HG02759 (cell line): ENCODE measurements at regions not wholly inside any gene's neighbourhood (a gene's known extent, or its start where the extent isn't known, plus 50 kb on each side); places are given as distances from the start of the nearest gene placed in this dataset.
A peak's percentile ranks its signal among the peaks of the same experiment; 100 is the strongest.

Experiments used
- ATAC-seq: cut with Tn5 transposase; IDR thresholded peaks from one replicate; pipeline ENCODE4 v1.9.1; 2021; ENCODE audit warnings: mild to moderate bottlenecking, moderate library complexity; ENCODE audit not compliant: unreplicated experiment

DNA sequence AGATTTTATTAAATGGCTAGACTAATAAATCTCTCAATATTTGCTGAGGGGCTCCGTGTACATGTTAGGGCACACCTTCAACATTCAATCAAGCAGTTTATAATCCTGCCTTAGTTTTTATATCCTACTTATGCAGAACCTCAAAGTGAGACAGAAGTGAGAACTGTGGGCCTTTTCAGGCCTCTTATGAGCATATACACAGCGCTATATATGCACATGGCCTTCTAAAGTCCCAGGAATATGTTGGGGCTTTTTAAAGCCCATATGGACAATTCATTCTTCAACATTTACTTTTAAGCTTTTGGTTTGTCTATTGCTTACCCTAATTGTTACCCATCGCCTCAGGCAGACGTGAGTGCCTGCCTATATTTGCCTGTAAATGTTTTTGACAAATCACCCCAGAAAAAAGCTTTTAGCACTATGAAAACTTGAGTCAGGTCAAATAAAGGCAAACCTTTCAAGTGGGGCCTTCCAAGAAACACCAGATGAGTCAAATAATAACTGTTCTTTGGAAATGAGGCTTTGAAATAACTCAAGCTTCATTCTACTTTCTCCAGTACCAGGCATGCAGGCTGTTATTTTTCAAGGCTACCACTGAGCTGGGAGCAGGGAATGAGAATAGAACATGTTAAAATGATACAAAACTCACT, 58.2 kb downstream of the ESM1 start:
- ATAC-seq: no peak

DNA sequence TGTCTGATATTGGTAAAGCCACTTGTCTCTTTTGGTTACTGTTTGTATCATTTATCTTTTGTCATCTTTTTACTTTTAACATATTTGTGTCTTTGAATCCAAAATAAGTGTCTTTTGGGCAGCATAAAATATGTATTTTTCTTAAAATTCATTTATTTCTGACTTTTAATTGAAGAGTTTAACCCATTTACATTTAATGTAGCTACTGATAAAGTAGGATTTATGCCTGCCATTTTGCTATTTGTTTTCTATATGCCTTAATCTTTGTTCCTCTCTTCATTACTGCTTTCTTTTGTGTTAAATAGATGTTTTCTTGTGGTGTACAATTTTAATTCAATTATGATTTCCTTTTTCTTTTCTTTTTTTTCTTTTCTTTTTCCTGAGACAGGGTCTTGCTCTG, 60.9 kb downstream of the ESM1 start:
- ATAC-seq: no peak

DNA sequence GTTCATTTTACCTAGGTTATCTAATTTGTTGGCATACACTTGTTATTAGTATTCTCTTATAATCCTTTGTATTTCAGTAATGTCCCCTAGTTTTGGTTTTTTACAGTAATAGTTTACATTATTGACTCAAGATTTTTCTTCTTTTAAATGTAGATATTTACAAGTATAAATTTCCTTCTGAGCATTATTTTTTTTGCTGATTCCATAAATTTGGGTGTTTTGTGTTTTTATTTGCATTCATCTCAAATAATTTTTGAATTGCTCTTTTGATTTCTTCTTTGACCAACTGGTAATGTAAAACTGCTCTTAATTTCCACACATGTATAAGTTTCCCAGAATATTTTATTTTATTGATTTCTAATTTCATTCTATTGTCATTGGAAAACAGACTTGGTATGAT, 68.1 kb downstream of the ESM1 start:
- no peak for ATAC-seq

DNA sequence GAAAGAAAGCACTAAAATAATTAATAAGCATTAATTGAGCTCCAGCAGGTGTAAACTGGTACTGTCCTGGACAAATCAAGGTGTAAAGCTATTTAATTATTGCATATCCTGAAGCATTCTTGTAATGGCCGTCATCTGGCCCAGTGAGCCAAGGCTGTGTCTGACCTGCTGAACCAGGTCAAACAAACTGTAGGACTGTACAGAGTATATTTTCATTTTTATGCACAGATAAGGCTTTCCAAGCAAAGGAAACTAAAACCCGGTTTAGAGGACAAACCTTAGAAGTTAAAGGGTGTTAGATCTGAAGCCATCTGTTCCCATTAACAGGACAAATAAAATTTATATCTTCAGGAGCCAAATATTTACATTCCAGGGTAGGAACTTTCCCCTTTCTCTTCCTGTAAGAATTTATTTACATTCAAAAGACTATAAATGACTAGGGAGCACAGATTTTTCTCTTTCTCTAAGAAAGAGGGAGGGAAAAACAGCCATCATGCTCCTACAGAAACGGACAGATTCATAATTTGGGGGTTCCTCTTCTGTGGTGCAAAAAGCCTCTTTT, 69.8 kb downstream of the ESM1 start:
- no peak for ATAC-seq

DNA sequence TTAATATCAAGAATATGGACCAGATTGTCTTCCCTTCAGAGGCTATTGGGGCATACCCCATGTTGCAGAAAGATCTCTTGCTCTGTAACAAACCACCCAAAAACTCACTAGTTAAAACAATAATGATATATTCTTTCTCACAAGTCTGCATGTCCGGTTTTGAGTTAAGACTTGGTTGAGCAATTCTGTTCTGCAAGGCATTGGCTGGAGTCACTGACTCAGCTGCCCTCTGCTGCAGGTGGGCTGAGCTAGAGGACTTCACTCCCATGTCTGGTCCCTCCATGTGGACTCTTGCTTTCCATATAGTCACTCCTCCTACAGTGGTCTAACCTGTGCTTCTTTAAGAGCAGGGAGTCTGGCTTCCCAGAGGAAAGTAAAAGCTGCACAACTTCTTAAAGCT, 73.4 kb downstream of the ESM1 start:
- no peak for ATAC-seq

DNA sequence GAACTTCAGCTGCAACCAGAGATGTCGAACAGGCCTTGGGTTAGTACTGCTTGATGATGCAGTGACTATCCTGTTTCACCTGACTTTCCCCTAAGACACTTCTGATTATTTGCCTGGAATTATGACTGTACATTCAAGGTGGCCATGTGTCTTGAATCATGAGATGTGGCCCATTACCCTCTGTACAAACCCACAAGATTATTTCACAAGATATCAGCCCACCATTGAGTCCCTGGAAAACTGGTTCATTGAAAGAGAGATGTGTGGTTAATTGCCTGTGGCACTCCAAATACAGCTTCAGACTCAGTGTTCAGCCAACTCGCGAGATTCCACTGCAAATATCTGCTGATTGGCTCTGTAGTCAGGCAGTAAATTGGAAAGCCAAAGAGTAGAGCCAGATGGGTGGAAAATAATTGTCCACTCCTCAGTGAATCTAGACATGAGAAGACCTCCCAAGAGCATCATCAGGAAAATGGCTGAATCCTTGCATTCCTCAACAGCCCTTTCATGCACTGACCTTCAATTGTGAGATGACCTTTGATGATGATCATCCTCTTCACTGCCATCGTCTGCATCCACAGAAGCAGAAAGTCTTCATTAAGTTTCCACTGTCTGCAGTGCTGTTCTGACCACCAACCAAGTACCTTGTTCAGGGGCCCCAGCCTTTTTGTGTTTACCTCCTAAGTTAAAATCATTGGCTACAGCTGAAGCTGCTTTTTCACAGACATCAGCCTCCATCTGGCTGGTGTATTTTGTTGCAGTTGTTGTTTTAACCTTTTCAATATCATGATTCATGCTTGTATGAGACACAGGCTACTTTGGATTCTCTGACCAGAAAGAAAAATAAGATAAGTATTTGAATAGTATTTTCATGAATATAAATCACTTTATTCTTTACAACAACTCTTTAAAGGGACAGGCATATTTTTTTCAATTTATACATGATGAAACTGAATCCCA, 75.2 kb downstream of the ESM1 start:
- ATAC-seq: no peak

DNA sequence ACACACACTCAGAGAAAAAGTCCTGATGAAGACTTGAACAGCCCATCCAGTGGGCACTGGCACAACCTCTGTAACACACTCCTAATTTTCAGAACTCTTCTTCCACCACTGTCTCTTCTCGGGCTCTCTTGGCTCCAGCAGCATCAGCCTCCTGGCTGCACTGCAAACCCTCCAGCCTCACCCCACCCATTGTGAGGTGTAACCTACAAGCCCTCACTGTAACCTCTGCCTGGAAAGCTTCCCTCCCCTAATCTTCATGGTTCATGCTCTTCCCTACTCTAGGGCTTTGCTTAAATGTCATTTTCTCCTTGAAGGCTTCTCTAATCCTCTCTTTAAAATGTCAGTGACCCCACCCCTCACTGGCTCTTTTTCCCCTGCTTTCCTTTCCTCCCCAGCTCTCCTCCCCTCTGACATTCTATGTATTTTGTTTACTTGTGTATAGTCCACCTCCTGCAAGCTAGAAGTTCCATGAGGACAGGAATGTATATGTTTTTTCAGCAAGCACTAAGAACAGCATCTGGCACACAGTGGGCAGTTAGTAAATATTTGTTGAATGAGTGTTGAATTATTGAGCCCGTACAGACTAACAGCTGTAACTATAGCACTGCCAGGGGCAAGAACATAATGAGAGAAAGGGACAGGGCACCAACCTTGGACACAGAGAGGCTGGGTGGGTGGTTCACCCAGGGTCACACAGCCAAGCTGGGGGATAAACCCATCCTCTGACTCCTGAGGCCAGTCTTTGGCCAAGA, 76.4 kb downstream of the ESM1 start:
- no peak for ATAC-seq

DNA sequence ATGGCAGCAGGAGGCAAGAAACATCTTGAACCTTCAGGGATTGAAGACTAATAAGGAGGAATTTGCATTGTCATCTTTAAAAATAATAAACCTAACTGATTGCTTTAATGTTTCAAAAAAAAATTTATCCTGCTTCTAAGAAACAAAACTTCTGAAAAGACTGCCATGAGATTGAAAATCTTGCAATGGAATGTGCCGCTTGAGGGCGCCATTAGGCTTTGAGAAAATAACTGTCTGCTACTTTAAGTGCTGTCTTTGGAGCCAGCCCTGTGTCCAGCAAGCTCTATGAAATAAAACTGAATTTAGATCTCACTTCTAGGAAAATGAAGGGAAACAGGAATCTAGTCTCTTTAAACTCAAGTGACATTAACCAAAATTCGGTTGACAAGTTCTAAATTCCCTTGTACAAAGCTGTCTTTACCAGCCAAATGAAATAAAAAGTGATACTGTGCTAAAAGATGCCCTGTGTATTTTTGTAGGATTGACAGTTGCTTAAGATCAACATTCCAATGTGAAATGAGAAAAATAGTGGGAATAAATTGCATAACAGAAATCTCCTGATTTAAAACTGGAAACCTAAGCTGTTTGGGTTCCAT, 79.4 kb downstream of the ESM1 start:
- no peak for ATAC-seq

DNA sequence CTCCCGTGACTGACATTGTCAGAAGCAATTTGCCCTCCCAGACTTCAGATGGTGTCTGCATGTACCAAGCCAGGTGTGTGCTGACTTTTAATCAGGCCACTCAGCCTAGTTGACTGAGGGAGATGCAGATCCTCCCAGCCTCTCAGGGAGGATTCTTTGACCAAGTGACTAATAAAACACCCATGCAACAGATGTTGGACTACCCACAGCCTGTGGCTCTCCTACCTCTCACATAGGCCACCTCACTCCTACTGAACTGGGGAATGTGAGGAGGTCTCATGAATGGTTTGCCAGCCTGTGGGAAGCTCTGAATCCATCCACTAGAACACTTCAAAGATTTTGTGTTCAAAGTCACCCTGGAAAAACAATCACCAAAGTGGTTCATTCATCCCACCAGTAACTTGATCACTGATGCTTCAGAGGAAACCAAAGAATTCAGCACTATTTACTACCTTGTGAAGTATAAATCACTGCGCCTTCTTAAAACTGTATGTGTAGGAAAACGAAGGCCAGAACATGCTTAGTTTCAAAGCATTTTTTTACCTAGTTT, 80.1 kb downstream of the ESM1 start:
- no peak for ATAC-seq

DNA sequence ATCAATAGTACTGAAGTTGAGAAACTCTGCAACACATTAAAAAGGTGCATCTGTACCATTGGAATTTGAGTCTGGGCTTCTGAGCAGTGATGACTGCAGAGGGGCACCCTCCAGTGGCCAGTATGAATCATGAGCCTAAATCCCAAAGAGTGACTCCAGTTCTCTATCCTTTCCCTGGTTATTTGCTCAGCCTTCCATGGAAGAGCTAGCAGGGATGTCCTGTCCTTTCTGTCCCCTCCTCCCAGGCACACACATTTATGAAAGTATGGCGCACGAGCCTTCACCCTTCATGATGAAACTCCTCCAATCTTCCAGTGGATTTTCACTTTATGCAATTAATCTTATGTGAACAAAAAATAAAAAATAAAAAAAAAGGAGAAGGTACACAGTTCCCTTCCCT, 81.0 kb downstream of the ESM1 start:
- ATAC-seq: no peak

DNA sequence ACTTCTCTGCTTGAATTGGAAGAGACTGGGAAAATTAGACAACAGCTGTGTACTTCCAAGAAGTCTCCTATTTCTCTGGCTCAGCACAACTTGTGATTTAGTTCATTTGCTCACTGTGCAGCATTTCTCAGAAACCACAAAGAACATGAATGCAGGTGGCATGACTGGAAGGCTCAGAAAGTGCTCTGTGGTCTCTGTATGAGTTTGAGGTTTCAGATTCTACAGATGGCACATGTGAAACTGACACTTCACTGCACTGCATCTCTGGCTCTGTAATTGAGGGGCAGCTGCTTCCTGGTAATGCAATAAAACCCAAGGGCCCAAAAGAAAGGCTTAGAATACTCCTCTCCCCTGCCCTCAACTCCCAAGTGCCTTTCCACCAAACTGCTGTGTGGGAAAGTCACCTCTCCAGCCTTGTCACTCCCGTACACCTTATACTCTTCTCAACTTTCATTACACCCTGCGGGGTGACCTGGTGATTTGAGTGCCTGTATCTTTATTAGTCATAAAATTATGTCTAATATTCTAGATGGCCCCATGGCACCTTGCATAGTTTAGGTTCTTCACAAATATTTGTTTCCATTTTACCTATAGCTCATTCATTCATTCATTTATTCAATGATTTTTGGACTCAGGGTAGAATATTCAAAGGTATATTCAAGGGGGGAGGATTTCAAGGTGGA, 82.5 kb downstream of the ESM1 start:
- peak; percentile 100 for ATAC-seq

DNA sequence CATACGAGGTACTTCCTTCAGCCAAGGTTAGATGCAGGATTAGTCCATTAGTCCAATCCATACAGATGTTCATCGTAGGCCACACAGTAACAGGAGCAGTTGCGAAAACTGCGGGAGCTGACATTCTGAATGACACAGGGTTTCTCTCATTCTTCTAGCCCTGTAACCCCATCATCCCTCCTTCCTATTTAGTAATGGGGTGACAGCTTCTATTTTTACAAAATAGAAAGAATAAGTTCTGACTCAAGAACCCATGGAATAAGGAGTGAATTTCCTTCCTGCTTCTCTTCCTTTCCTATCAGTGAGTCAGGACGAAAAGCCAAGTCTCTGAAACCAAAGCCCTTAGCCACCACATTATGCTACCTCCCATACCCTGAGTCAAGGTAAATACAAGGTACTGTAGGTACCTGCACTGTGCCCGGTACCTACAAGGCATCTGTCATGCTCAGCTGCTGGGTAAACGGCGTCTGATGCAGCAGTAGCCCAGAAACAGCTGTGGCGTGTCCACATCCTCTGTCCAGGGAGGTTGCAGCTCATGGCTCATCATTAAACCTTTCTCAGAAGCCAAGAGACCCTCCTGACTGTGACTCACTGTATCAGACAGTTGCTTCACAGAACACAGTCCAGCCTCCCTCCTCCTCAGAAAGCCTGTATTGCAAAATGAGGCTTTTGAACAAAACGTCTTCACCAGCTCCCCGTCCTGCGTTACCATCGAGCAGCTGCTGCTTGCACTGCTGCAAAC, 84.2 kb downstream of the ESM1 start:
- ATAC-seq: no peak

DNA sequence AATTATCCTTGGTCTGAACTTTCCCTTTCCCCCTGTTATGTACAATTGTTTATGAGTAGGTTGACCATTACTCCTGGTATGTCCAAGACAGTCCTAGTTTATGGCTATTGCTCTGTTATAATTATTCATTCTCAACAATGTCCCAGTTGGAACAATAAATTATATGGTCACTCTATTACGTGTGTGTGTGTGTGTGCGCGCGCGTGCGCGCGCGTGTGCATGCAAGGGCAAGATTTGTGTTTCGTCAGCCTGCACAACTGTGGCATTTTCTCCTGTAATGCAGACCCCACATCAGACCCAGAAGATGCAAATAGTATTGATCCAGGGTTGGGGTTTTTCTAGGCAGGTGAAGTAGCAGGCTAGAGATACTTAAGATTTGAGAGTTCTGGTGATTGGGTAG, 88.4 kb downstream of the ESM1 start:
- ATAC-seq: no peak

DNA sequence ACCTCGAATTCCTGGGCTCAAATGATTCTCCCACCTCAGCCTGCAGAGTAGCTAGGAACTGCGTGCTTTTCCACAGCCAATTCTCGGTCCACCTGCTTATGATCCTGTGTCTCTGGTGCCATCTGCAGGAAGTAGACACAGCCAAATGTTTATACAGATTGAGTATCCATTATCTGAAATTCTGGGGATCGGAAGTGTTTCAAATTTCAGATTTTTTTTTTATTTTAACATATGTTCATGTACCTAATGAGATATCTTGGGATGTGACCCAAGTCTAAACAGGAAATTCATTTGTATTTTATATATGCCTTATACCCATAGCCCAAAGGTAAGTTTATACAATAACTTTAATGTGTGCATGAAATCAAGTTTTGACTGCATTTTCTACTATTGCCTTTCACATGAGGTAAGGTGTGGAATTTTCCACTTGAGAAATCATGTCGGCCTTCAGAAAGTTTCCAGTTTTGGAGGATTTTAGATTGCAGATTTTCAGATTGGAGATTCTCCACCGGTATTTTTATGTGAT, 89.5 kb downstream of the ESM1 start:
- no peak for ATAC-seq

DNA sequence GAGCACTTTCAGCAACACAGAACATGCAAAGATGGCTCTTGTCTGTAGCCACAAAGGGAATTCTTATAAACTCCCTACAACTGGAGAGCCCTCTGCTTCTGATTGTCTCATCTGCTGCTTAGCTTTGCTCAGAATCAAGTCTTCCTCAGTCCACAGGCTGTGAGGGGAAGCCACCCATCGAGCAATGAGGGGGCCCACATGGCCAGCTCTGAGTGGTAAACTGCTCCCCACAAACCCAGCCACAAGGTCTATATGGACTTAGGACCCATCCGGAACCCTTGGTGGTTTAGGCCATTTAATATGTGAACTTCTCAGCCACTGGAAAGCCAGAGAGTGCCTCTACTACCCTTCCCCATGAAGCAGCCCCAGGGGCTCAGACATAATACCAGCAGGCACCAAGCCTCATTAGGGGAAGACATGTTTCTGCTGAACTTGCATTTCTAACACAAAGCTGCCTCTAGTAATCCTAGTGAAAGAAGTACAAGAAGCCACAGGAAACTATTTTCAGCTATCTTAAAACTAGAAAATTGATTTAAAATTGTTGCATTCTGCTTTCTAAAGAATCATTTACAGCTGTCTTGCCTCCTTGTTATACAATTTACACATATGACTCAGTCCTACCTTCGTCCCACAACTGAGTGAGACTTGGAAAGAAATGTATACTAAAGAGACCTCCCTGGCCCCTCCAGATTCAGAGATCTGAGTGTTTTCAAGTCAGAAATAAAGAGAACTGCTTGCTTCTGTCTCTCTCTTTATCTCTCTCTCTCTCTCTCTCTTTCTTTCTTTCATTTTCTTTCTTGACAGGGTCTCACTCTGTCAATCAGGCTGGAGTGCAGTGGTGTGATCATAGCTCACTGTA, 90.2 kb downstream of the ESM1 start:
- ATAC-seq: no peak

DNA sequence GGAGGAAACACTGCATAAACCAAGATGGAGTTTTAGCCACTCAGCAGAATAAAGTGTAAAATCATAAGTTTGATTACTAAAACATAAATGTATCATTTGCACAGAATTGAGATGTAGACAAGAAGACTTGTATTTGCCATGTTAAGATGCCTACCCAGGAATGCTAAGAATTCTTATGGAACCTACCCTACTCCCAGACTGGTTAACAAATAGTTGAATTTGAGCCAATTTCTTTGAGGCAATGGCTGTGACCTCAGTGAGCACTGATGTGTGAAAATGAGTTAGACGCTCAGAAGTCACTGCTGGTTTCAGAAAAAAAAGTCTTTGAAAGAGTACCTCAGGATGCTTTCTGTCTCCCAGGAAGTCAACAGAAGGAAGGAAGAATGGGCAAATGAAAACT, 95.6 kb downstream of the ESM1 start:
- ATAC-seq: no peak

DNA sequence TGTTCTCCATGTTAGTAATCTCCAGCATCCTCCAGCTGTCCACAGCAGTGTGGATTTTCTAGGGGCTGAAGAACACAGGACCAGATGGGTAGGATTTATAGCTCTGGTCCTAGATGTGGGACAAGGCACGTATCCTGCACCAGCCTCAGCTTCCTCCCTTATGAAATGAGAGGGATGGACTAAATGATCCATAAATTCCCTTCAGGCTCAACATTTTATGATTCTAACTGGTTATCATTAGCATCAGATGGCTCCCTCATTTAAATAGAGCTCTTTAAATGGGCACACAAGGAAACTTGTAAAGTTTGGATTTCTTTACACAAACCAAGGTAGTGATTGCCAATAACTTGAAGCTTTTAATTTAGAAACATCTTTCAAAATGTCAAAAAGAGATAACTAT, 97.7 kb downstream of the ESM1 start:
- ATAC-seq: no peak

DNA sequence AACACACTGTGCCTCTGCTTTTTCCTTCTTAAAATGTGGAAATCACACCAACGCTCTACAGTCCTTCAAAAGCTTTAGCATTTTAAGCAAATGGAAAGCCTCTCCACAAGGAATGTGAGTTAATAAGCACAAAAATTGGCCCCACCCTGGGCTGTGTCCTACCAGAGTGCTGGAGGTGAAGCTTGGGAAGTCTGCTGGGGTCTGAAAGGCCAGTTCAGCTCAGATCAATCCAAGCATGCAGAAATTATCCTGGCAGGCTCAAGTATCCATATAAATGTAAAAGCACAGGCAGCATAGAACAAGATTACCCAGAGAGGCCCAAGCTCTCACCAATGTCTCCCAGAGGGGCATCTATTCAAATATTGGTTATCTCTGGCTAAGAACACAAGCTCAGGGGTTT, 98.5 kb downstream of the ESM1 start:
- ATAC-seq: no peak
